ENCODE measurements at regions not wholly inside any gene's neighbourhood (a gene's known extent, or its start where the extent isn't known, plus 50 kb on each side); places are given as distances from the start of the nearest gene placed in this dataset.

- ATAC-seq (ENCODE audit: low FRiP score) (no peak), DNase-seq (ENCODE audit: low spot score) (no peak)
- TF ChIP-seq CTCF (IDR thresholded peaks at IDR 0.05), result no peak
Observed at GRCh38 chrX:137425986-137426385, 139.9 kb upstream of the ZIC3 start.

- no peak for TF ChIP-seq CTCF (IDR thresholded peaks at IDR 0.05)
- no peak for DNase-seq (ENCODE audit: low spot score)
- ATAC-seq (ENCODE audit: low FRiP score), result no peak
Observed at GRCh38 chrX:137425273-137425902, 140.5 kb upstream of the ZIC3 start.

GRCh38 chrX:137424679-137425078, 141.2 kb upstream of the ZIC3 start:
- DNase-seq (ENCODE audit: low spot score) (no peak), ATAC-seq (ENCODE audit: low FRiP score) (no peak)
- TF ChIP-seq CTCF (IDR thresholded peaks at IDR 0.05), result no peak

GRCh38 chrX:137423241-137423640, 142.7 kb upstream of the ZIC3 start:
- ATAC-seq (ENCODE audit: low FRiP score) (no peak), DNase-seq (ENCODE audit: low spot score) (no peak)
- no peak for TF ChIP-seq CTCF (IDR thresholded peaks at IDR 0.05)

- ATAC-seq (ENCODE audit: low FRiP score) (no peak), DNase-seq (ENCODE audit: low spot score) (no peak)
- no peak for TF ChIP-seq CTCF (IDR thresholded peaks at IDR 0.05)
Observed at GRCh38 chrX:137418086-137418485, 147.8 kb upstream of the ZIC3 start.

- TF ChIP-seq CTCF (IDR thresholded peaks at IDR 0.05), result no peak
- ATAC-seq (ENCODE audit: low FRiP score), result no peak
- DNase-seq (ENCODE audit: low spot score), result no peak
Observed at GRCh38 chrX:137413190-137413589, 152.7 kb upstream of the ZIC3 start.

GRCh38 chrX:137405449-137406140, 160.3 kb upstream of the ZIC3 start:
- DNase-seq (ENCODE audit: low spot score) (no peak), ATAC-seq (ENCODE audit: low FRiP score) (no peak)
- no peak for TF ChIP-seq CTCF (IDR thresholded peaks at IDR 0.05)

Measured in omental fat pad (tissue), 3 donors.